ENCODE measurements at regions not wholly inside any gene's neighbourhood (a gene's known extent, or its start where the extent isn't known, plus 50 kb on each side); places are given as distances from the start of the nearest gene placed in this dataset.

GRCh38 chr1:88039240-88039639 is 644.8 kb upstream of the PKN2 start:
- TF ChIP-seq CTCF (conservative IDR thresholded peaks at IDR 0.05; ENCODE audit: low read depth, low read length) (no peak), EZH2 (IDR thresholded peaks at IDR 0.05; ENCODE audit: low read length, unreplicated experiment) (no peak), EZH2phosphoT487 (IDR thresholded peaks at IDR 0.05; ENCODE audit: borderline replicate concordance, low read length) (no peak)

Measured in PC-3 (cell line).